MM.1S (cell line): ENCODE measurements at regions not wholly inside any gene's neighbourhood (a gene's known extent, or its start where the extent isn't known, plus 50 kb on each side); places are given as distances from the start of the nearest gene placed in this dataset.

Source experiments
- DNase-seq: peaks from one replicate; pipeline ENCODE4 v3.0.0-alpha.2; 2015
- H2AFZ ChIP-seq: fragments of 300-600 bp; sonication (generic); 2 replicates; pipeline ENCODE4 v1.6.0; 2016; ENCODE audit warnings: antibody characterized with exemption, low read length
- H3F3A ChIP-seq: fragments of 300-600 bp; sonication (generic); 2 replicates; pipeline ENCODE4 v1.6.1; 2016; ENCODE audit warnings: mild to moderate bottlenecking, antibody characterized with exemption, low read length, moderate library complexity, mixed read lengths; ENCODE audit not compliant: insufficient read depth
- H3K27ac ChIP-seq: fragments of 300-600 bp; sonication (generic); 2 replicates; pipeline ENCODE4 v1.5.1; 2016; ENCODE audit warnings: mild to moderate bottlenecking, low read length
- H3K27me3 ChIP-seq: fragments of 300-600 bp; sonication (generic); replicated peaks from 2 replicates; pipeline ENCODE4 v1.6.0; 2016; ENCODE audit warnings: low read length; ENCODE audit not compliant: insufficient read depth
- H3K36me3 ChIP-seq: fragments of 300-600 bp; sonication (generic); replicated peaks from 2 replicates; pipeline ENCODE4 v1.6.1; 2016; ENCODE audit warnings: mild to moderate bottlenecking, low read length, mixed read lengths; ENCODE audit not compliant: insufficient read depth
- H3K4me1 ChIP-seq: fragments of 300-600 bp; sonication (generic); 2 replicates; pipeline ENCODE4 v1.6.1; 2016; ENCODE audit warnings: low read length, mixed read lengths
- H3K4me2 ChIP-seq: fragments of 300-600 bp; sonication (generic); 2 replicates; pipeline ENCODE4 v1.6.0; 2016; ENCODE audit warnings: low read depth, low read length
- H3K4me3 ChIP-seq: fragments of 300-600 bp; sonication (generic); 2 replicates; pipeline ENCODE4 v1.5.1; 2016; ENCODE audit warnings: low read length, mixed read lengths
- H3K79me2 ChIP-seq: fragments of 300-600 bp; sonication (generic); 2 replicates; pipeline ENCODE4 v1.6.1; 2016; ENCODE audit warnings: mixed run types, low read length, mixed read lengths
- H3K9ac ChIP-seq: fragments of 300-600 bp; sonication (generic); 2 replicates; pipeline ENCODE4 v1.6.1; 2016; ENCODE audit warnings: low read length, mixed read lengths
- H3K9me2 ChIP-seq: fragments of 300-600 bp; sonication (generic); replicated peaks from 2 replicates; pipeline ENCODE4 v1.6.1; 2016; ENCODE audit warnings: mild to moderate bottlenecking, low read length, mixed read lengths; ENCODE audit not compliant: insufficient read depth
- H3K9me3 ChIP-seq: fragments of 300-600 bp; sonication (generic); replicated peaks from 2 replicates; pipeline ENCODE4 v1.6.1; 2016; ENCODE audit warnings: mild to moderate bottlenecking, low read length, mixed read lengths; ENCODE audit not compliant: insufficient read depth
- H4K20me1 ChIP-seq: fragments of 300-600 bp; sonication (generic); 2 replicates; pipeline ENCODE4 v1.6.1; 2016; ENCODE audit warnings: mild to moderate bottlenecking, low read length, moderate library complexity, mixed read lengths; ENCODE audit not compliant: insufficient read depth
- CTCF ChIP-seq: fragments of 300-600 bp; sonication (generic); IDR thresholded peaks from 2 replicates; pipeline ENCODE4 v1.5.1; 2016; ENCODE audit warnings: antibody characterized with exemption, low read length, mixed read lengths
- EZH2 ChIP-seq: fragments of 300-600 bp; sonication (generic); optimal IDR thresholded peaks from 2 replicates; pipeline ENCODE3; 2017; ENCODE audit warnings: low read depth, mild to moderate bottlenecking, antibody characterized with exemption, low read length, mixed read lengths
- EZH2phosphoT487 ChIP-seq: fragments of 300-600 bp; sonication (generic); IDR thresholded peaks from 2 replicates; pipeline ENCODE4 v1.6.1; 2018; ENCODE audit warnings: antibody characterized with exemption, low read length

DNA sequence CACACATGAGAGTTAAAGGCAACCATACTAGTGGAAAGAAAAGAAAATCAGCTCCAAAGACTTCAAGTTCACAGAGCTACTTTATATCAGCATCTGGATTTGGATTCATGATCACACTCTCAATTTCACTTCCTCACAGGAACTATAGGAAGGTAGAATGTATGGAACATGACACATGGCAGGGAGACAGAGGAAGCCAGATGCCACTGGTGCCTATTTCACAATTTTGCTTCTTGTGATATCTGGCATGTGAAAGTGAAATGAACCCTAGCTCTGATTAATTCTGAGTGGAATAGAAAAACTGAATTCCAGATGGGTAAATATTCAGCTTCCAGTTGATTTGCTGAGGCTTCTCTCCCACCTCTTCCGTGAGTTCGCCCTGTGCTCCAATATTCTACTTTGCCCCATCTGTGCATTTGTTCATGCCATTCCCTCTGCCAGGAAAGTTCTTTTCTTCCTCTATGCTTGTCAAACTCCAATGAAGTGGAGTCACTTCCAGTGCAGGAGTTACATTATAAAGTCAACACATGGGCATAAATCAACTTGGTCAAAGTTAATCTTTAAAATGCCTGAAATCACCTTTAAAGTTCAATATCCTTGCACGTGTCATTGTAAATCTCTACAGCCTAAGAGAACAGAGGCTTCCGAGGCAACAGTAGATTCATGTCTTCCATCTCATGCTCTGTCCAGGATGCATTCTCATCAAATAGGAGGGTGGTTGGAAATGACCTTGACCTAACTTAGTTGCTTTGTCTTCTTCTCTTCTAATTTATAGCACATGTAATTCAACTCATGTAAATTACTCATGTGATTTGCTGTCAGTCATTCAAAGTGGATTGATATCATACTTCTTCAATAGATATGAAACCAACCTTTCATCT lies 275.3 kb downstream of the HIVEP2 start:
- H3K27ac ChIP-seq: no peak overlapping the region
- H3K27me3 ChIP-seq: no peaks in the 10 kb centered on the region
- no peak overlapping the region for H3K9ac ChIP-seq
- H3K9me2 ChIP-seq: no peaks in the 10 kb centered on the region
- no peak for DNase-seq
- no peaks in the 10 kb centered on the region for H4K20me1 ChIP-seq
- no peak overlapping the region for H3K4me2 ChIP-seq
- no peaks in the 10 kb centered on the region for H3K79me2 ChIP-seq
- no peak overlapping the region for H3K4me3 ChIP-seq
- H3K4me1 ChIP-seq: peaks cover 15% of the 10 kb centered on the region
- TF ChIP-seq EZH2 (no peak), CTCF (no peak)
- no peaks in the 10 kb centered on the region for H3K9me3 ChIP-seq
- H3F3A ChIP-seq: no peaks in the 10 kb centered on the region
- no peak overlapping the region for H2AFZ ChIP-seq
- H3K36me3 ChIP-seq: no peaks in the 10 kb centered on the region

DNA sequence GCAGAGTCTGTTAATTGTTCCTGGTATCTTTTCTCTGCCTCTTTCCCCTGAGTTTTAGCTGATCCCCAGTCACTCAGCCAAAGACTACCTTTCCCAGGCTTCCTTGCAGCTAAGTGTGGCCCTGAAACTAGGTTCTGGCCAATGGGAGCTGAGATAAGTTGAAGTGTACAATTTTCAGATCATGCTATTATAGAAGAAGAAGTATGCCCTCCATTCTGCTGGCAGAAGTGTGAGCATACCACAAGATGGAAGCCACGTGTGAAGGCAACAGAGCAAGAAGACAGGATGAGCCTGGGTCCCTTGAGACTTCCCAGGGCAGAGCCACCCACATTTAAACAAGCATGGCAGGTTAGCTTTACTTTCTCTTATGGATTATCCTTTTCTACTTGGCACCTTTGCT lies 273.2 kb downstream of the HIVEP2 start:
- Histone ChIP-seq H3K9me3 (no peaks in the 10 kb centered on the region), H2AFZ (no peak overlapping the region), H3K79me2 (no peaks in the 10 kb centered on the region), H3K4me3 (no peak overlapping the region), H3K27me3 (no peaks in the 10 kb centered on the region), H3K4me1 (peaks cover 10% of the 10 kb centered on the region), H3K36me3 (no peaks in the 10 kb centered on the region), H4K20me1 (no peaks in the 10 kb centered on the region), H3K27ac (no peak overlapping the region), H3K9ac (no peak overlapping the region), H3K4me2 (no peak overlapping the region), H3K9me2 (no peaks in the 10 kb centered on the region), H3F3A (no peaks in the 10 kb centered on the region)
- TF ChIP-seq EZH2phosphoT487 (no peak), CTCF (no peak), EZH2 (no peak)
- no peak for DNase-seq

DNA sequence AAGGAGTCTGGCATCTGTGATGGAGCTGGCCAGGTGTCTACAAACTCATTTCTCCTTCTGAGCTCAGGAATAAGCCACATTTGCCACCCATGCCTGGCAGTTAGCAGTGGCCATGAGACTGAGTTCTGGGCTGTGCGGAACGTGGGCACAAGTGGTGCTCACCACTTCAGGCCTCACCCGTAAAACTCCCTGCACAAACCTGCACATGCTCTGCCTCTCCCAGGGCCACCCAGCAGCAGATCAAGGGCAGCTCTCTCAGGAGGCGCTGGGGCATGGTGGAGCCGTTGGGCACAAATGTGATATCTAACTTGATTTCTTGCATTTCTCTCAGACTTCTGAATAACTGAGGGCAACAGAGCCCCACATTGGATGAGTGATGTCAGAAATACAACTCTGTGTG lies 269.5 kb downstream of the HIVEP2 start:
- no peak overlapping the region for H2AFZ ChIP-seq
- TF ChIP-seq EZH2: no peak
- TF ChIP-seq EZH2phosphoT487: no peak
- TF ChIP-seq CTCF: no peak

More for the DNA sequence above, 269.5 kb downstream of the HIVEP2 start:
- H3K79me2 ChIP-seq: no peaks in the 10 kb centered on the region
- no peak overlapping the region for H3K9ac ChIP-seq
- no peaks in the 10 kb centered on the region for H3K9me2 ChIP-seq
- H3K4me1 ChIP-seq: no peaks in the 10 kb centered on the region
- no peaks in the 10 kb centered on the region for H3K9me3 ChIP-seq
- H3K4me2 ChIP-seq: no peak overlapping the region
- no peaks in the 10 kb centered on the region for H3K36me3 ChIP-seq
- no peak overlapping the region for H3K27ac ChIP-seq
- no peak for DNase-seq
- H3K27me3 ChIP-seq: no peaks in the 10 kb centered on the region
- H3K4me3 ChIP-seq: no peak overlapping the region
- H3F3A ChIP-seq: no peaks in the 10 kb centered on the region
- H4K20me1 ChIP-seq: no peaks in the 10 kb centered on the region
